ENCODE measurements at regions not wholly inside any gene's neighbourhood (a gene's known extent, or its start where the extent isn't known, plus 50 kb on each side); places are given as distances from the start of the nearest gene placed in this dataset.

DNA sequence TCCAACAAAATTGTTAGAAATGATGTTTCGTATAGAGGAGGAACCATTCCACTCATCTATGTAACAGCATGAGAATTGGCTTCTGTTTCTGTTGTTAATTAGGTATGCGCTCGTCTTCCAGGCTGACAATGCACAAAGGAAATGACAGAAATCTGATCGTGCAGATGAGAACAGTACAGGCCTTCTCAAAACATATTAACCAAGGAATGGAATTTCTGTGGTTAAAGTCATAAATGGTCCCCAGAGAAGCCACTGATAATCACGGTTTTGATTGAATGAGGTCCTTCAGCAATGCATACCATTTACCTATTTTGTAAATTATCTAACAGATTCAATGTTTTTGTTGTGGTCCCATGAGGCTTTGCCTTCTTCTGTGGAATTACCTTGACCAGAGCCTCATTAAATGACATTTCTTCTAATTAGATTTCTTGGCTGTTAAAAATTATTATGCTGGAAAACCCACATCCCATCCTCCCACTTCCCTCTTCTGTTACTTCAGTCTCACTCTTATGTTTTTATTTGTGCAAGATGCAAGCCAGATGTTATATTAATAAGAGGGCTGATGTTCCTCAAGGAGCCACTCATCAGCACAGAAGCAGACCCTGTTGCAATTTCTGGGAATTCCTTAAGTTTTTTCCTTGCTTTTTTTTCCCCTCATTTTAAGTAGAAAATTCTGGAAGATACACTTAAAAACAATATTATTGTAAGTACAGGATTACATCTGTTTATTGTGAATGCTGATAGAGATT lies 395.8 kb downstream of the PID1 start:
- Histone ChIP-seq H3K4me1 (no peaks in the 10 kb centered on the region), H3K36me3 (replicated peaks in 1 of 2; ENCODE audit: insufficient read depth in 1 of 2, low read depth in 2 of 2) (no peaks in the 10 kb centered on the region), H3K27me3 (no peaks in the 10 kb centered on the region), H3K4me3 (no peak overlapping the region), H3K9me3 (no peaks in the 10 kb centered on the region), H3K27ac (no peak overlapping the region)
- ATAC-seq: no peak
- intact Hi-C loops (cut with DNase I): no loop called here
- WGBS, 2 donors: 49 to 59% methylated on average over 5 of the region's 5 CpGs
- TF ChIP-seq POLR2A (IDR thresholded peaks at IDR 0.05) (no peak), CTCF (IDR thresholded peaks at IDR 0.05) (no peak)
- no peak for DNase-seq

GRCh38 chr2:228871012-228871411 lies 400.1 kb downstream of the PID1 start:
- 46 to 53% methylated on average over 4 of the region's 4 CpGs for WGBS, 2 donors
- Histone ChIP-seq H3K9me3 (no peaks in the 10 kb centered on the region), H3K4me3 (no peak overlapping the region), H3K27me3 (no peaks in the 10 kb centered on the region), H3K27ac (no peak overlapping the region), H3K36me3 (replicated peaks in 1 of 2; ENCODE audit: insufficient read depth in 1 of 2, low read depth in 2 of 2) (no peaks in the 10 kb centered on the region), H3K4me1 (no peaks in the 10 kb centered on the region)
- TF ChIP-seq POLR2A (IDR thresholded peaks at IDR 0.05) (no peak), CTCF (IDR thresholded peaks at IDR 0.05) (no peak)
- intact Hi-C loops (cut with DNase I): no loop called here
- ATAC-seq (no peak), DNase-seq (no peak)

- DNase-seq (no peak), ATAC-seq (no peak)
- H3K36me3 ChIP-seq (replicated peaks in 1 of 2; ENCODE audit: insufficient read depth in 1 of 2, low read depth in 2 of 2): no peaks in the 10 kb centered on the region
- no peak overlapping the region for H3K27ac ChIP-seq
- no peak overlapping the region for H3K4me3 ChIP-seq
- no peaks in the 10 kb centered on the region for H3K4me1 ChIP-seq
- H3K9me3 ChIP-seq: no peaks in the 10 kb centered on the region
- TF ChIP-seq CTCF (IDR thresholded peaks at IDR 0.05) (no peak), POLR2A (IDR thresholded peaks at IDR 0.05) (no peak)
- H3K27me3 ChIP-seq: no peaks in the 10 kb centered on the region
- intact Hi-C loops (cut with DNase I): no loop called here
These were observed 401.3 kb downstream of the PID1 start for GRCh38 chr2:228869636-228870264.

DNA sequence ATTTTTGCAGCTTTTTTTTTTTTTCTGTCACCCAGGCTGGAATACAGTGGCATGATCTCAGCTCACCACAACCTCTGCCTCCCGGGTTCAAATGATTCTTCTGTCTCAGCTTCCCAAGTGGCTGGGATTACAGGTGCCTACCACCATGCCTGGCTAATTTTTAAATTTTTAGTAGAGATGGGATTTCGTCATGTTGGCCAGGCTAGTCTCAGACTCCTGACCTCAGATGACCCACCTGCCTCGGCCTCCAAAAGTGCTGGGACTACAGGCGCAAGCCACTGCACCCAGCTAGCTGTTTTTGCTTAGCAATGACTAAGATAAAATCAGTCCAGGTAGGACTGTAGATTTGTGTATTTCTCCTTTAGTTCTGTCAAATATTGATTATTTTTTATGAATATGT lies 403.7 kb downstream of the PID1 start:
- TF ChIP-seq CTCF (IDR thresholded peaks at IDR 0.05) (no peak), POLR2A (IDR thresholded peaks at IDR 0.05) (no peak)
- H3K27me3 ChIP-seq: no peaks in the 10 kb centered on the region
- intact Hi-C loops (cut with DNase I): no loop called here
- no peaks in the 10 kb centered on the region for H3K4me1 ChIP-seq
- H3K27ac ChIP-seq: no peak overlapping the region
- H3K4me3 ChIP-seq: no peak overlapping the region
- 71 to 74% methylated on average over 4 of the region's 4 CpGs for WGBS, 2 donors
- H3K36me3 ChIP-seq (replicated peaks in 1 of 2; ENCODE audit: insufficient read depth in 1 of 2, low read depth in 2 of 2): no peaks in the 10 kb centered on the region
- ATAC-seq: no peak
- no peaks in the 10 kb centered on the region for H3K9me3 ChIP-seq
- DNase-seq: no peak

DNA sequence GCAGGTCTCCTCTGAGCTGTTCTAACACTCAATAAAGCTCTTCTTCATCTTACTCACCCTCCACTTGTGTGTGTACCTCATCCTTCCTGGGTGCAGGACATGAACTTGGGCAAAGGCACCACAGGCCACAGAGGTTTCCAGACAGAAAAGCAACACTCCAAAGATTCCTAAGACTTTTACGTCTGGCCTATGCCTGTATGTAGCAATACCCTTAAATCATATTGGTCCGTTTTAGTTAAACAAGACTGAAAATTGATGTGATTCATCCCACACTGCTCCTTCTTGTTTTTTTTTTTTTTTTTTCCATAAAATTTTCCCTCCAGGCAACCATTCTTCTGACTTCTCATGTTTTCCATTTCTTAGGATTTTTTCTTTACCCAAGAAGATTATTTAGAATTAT lies 404.3 kb downstream of the PID1 start:
- no peak overlapping the region for H3K4me3 ChIP-seq
- no peaks in the 10 kb centered on the region for H3K4me1 ChIP-seq
- H3K27me3 ChIP-seq: no peaks in the 10 kb centered on the region
- DNase-seq (no peak), ATAC-seq (no peak)
- 67 to 72% methylated on average over 2 of the region's 2 CpGs for WGBS, 2 donors
- no peaks in the 10 kb centered on the region for H3K9me3 ChIP-seq
- TF ChIP-seq POLR2A (IDR thresholded peaks at IDR 0.05): no peak
- TF ChIP-seq CTCF (IDR thresholded peaks at IDR 0.05): no peak
- intact Hi-C loops (cut with DNase I): no loop called here
- no peaks in the 10 kb centered on the region for H3K36me3 ChIP-seq (replicated peaks in 1 of 2; ENCODE audit: insufficient read depth in 1 of 2, low read depth in 2 of 2)
- no peak overlapping the region for H3K27ac ChIP-seq

All from body of pancreas (tissue), 4 donors.